Neural progenitor cell (in vitro differentiated cells): ENCODE measurements at regions not wholly inside any gene's neighbourhood (a gene's known extent, or its start where the extent isn't known, plus 50 kb on each side); places are given as distances from the start of the nearest gene placed in this dataset.
A peak's percentile ranks its signal among the peaks of the same experiment; 100 is the strongest.

Experiments
- DNase-seq: peaks from one replicate; pipeline ENCODE4 v3.0.0-alpha.2; 2016; ENCODE audit warnings: low spot score
- H2AFZ ChIP-seq: fragments of 200-600 bp; sonication (generic); replicated peaks from 2 replicates; pipeline ENCODE4 v1.6.1; 2016; ENCODE audit warnings: antibody characterized with exemption
- H3F3A ChIP-seq: fragments of 200-600 bp; sonication (generic); 2 replicates; pipeline ENCODE4 v1.6.1; 2016; ENCODE audit warnings: antibody characterized with exemption, low read depth
- H3K27ac ChIP-seq: fragments of 200-600 bp; sonication (generic); 2 replicates; pipeline ENCODE4 v1.5.1; 2016; ENCODE audit warnings: mild to moderate bottlenecking
- H3K27me3 ChIP-seq: fragments of 200-600 bp; sonication (generic); 2 replicates; pipeline ENCODE4 v1.6.1; 2016; ENCODE audit warnings: mild to moderate bottlenecking, moderate library complexity
- H3K36me3 ChIP-seq: fragments of 200-600 bp; sonication (generic); 2 replicates; pipeline ENCODE4 v1.5.1; 2016
- H3K4me1 ChIP-seq: fragments of 200-600 bp; sonication (generic); 2 replicates; pipeline ENCODE4 v1.6.1; 2016; ENCODE audit warnings: mixed run types
- H3K4me2 ChIP-seq: fragments of 200-600 bp; sonication (generic); 2 replicates; pipeline ENCODE4 v1.6.1; 2016
- H3K4me3 ChIP-seq: fragments of 200-600 bp; sonication (generic); 2 replicates; pipeline ENCODE4 v1.5.1; 2016
- H3K79me2 ChIP-seq: fragments of 200-600 bp; sonication (generic); 2 replicates; pipeline ENCODE4 v1.6.1; 2016; ENCODE audit warnings: low read depth
- H3K9ac ChIP-seq: fragments of 200-600 bp; sonication (generic); 2 replicates; pipeline ENCODE4 v1.6.1; 2016
- H3K9me3 ChIP-seq: fragments of 200-600 bp; sonication (generic); 2 replicates; pipeline ENCODE4 v1.5.1; 2016; ENCODE audit warnings: low read depth
- H4K20me1 ChIP-seq: fragments of 200-600 bp; sonication (generic); 2 replicates; pipeline ENCODE4 v1.6.1; 2016; ENCODE audit warnings: low read depth
- H3K27ac Mint-ChIP-seq: 3 replicates; pipeline ENCODE4 v1.8.0; 2021; ENCODE audit warnings: mixed read lengths
- H3K27me3 Mint-ChIP-seq: 2 replicates; pipeline ENCODE4 v1.8.0; 2022; ENCODE audit warnings: low read depth, mild to moderate bottlenecking, inconsistent platforms, moderate library complexity, mixed read lengths; ENCODE audit not compliant: insufficient read depth
- H3K36me3 Mint-ChIP-seq: 3 replicates; pipeline ENCODE4 v1.8.0; 2021; ENCODE audit warnings: mixed read lengths
- H3K4me1 Mint-ChIP-seq: 3 replicates; pipeline ENCODE4 v1.8.0; 2021; ENCODE audit warnings: mixed read lengths
- H3K4me3 Mint-ChIP-seq: 3 replicates; pipeline ENCODE4 v1.8.0; 2021; ENCODE audit warnings: mild to moderate bottlenecking, moderate library complexity, mixed read lengths
- H3K9me3 Mint-ChIP-seq: 3 replicates; pipeline ENCODE4 v1.8.0; 2020; ENCODE audit warnings: mixed read lengths
- CTCF ChIP-seq: fragments of 200-600 bp; sonication (generic); IDR thresholded peaks from 2 replicates; pipeline ENCODE4 v1.5.1; 2017; ENCODE audit warnings: antibody characterized with exemption, mild to moderate bottlenecking
- EZH2 ChIP-seq: fragments of 200-600 bp; sonication (generic); IDR thresholded peaks from 2 replicates; pipeline ENCODE4 v1.6.1; 2017; ENCODE audit warnings: antibody characterized with exemption, mild to moderate bottlenecking, moderate library complexity
- EZH2phosphoT487 ChIP-seq: fragments of 200-600 bp; sonication (generic); IDR thresholded peaks from 2 replicates; pipeline ENCODE4 v1.6.1; 2017; ENCODE audit warnings: antibody characterized with exemption

- no peaks in the 10 kb centered on the region for H3K36me3 ChIP-seq
- DNase-seq = no peak
- H3K27ac ChIP-seq = no peak overlapping the region
- no peaks in the 10 kb centered on the region for H3F3A ChIP-seq
- H3K27me3 ChIP-seq = no peaks in the 10 kb centered on the region
- no peaks in the 10 kb centered on the region for H3K79me2 ChIP-seq
- no peak for TF ChIP-seq EZH2
- TF ChIP-seq CTCF = no peak
- no peak for TF ChIP-seq EZH2phosphoT487
- H3K36me3 Mint-ChIP-seq = peaks cover 2% of the 10 kb centered on the region
- no peak overlapping the region for H3K27ac Mint-ChIP-seq
- H2AFZ ChIP-seq = peak overlapping the region; percentile 47
- H3K9ac ChIP-seq = no peak overlapping the region
- no peak overlapping the region for H3K4me3 Mint-ChIP-seq
- H3K9me3 Mint-ChIP-seq = peaks cover 23% of the 10 kb centered on the region
- H3K4me1 ChIP-seq = no peaks in the 10 kb centered on the region
- H3K4me1 Mint-ChIP-seq = peaks cover 6% of the 10 kb centered on the region
- H3K4me2 ChIP-seq = no peak overlapping the region
- no peak overlapping the region for H3K4me3 ChIP-seq
- H3K9me3 ChIP-seq = peaks cover 14% of the 10 kb centered on the region
- H3K27me3 Mint-ChIP-seq = no peaks in the 10 kb centered on the region
- no peaks in the 10 kb centered on the region for H4K20me1 ChIP-seq
Observed at GRCh38 chr6:170116636-170117035, 174.2 kb downstream of the DLL1 start.

GRCh38 chr6:170114956-170115855 is 175.7 kb downstream of the DLL1 start:
- Mint-ChIP-seq H3K36me3 (peaks cover 2% of the 10 kb centered on the region), H3K27ac (no peak overlapping the region), H3K27me3 (no peaks in the 10 kb centered on the region), H3K4me3 (no peak overlapping the region), H3K4me1 (peaks cover 6% of the 10 kb centered on the region), H3K9me3 (peaks cover 10% of the 10 kb centered on the region)
- Histone ChIP-seq H3K4me1 (no peaks in the 10 kb centered on the region), H2AFZ (no peak overlapping the region), H3K9me3 (peaks cover 6% of the 10 kb centered on the region), H3K79me2 (no peaks in the 10 kb centered on the region), H4K20me1 (no peaks in the 10 kb centered on the region), H3K4me3 (no peak overlapping the region), H3K27me3 (no peaks in the 10 kb centered on the region), H3K4me2 (no peak overlapping the region), H3K36me3 (no peaks in the 10 kb centered on the region), H3K27ac (no peak overlapping the region), H3K9ac (no peak overlapping the region), H3F3A (no peaks in the 10 kb centered on the region)
- no peak for DNase-seq
- no peak for TF ChIP-seq EZH2
- no peak for TF ChIP-seq CTCF
- no peak for TF ChIP-seq EZH2phosphoT487

GRCh38 chr6:170114187-170114945 is 176.5 kb downstream of the DLL1 start:
- DNase-seq = no peak
- Histone ChIP-seq H3K79me2 (no peaks in the 10 kb centered on the region), H3K36me3 (no peaks in the 10 kb centered on the region), H3K9me3 (no peaks in the 10 kb centered on the region), H3K4me2 (no peak overlapping the region), H3K27ac (no peak overlapping the region), H3K4me3 (no peak overlapping the region), H4K20me1 (no peaks in the 10 kb centered on the region), H3K9ac (no peak overlapping the region), H3K4me1 (no peaks in the 10 kb centered on the region), H2AFZ (no peak overlapping the region), H3K27me3 (no peaks in the 10 kb centered on the region), H3F3A (no peaks in the 10 kb centered on the region)
- no peak for TF ChIP-seq CTCF
- TF ChIP-seq EZH2phosphoT487 = no peak
- TF ChIP-seq EZH2 = no peak
- Mint-ChIP-seq H3K27ac (no peak overlapping the region), H3K27me3 (no peaks in the 10 kb centered on the region), H3K4me1 (peaks cover 6% of the 10 kb centered on the region), H3K9me3 (peaks cover 4% of the 10 kb centered on the region), H3K36me3 (peaks cover 2% of the 10 kb centered on the region), H3K4me3 (no peak overlapping the region)
